HG02852 (cell line): ENCODE measurements at regions not wholly inside any gene's neighbourhood (a gene's known extent, or its start where the extent isn't known, plus 50 kb on each side); places are given as distances from the start of the nearest gene placed in this dataset.
A peak's percentile ranks its signal among the peaks of the same experiment; 100 is the strongest.
"Not testable (repeated sequence)": the region's sequence is repeated elsewhere in the genome, so short reads cannot be mapped to it uniquely, and the experiment has no call there.

ENCODE experiments used
- ATAC-seq: cut with Tn5 transposase; IDR thresholded peaks from one replicate; pipeline ENCODE4 v1.9.1; 2021; ENCODE audit warnings: mild to moderate bottlenecking, moderate library complexity; ENCODE audit not compliant: unreplicated experiment

- ATAC-seq, result no peak
These were observed 181.6 kb upstream of the VLDLR start for GRCh38 chr9:2439957-2440356.

GRCh38 chr9:2443933-2444332 is 177.7 kb upstream of the VLDLR start:
- ATAC-seq, result not testable (repeated sequence)

- no peak for ATAC-seq
These were observed 173.3 kb upstream of the VLDLR start for GRCh38 chr9:2448193-2448738.

GRCh38 chr9:2453106-2453505 is 168.5 kb upstream of the VLDLR start:
- no peak for ATAC-seq

GRCh38 chr9:2453701-2454100 is 167.9 kb upstream of the VLDLR start:
- no peak for ATAC-seq

- ATAC-seq, result no peak
These were observed 161.8 kb upstream of the VLDLR start for GRCh38 chr9:2459756-2460155.

GRCh38 chr9:2461892-2462291 is 159.7 kb upstream of the VLDLR start:
- no peak for ATAC-seq

GRCh38 chr9:2464624-2465023 is 157.0 kb upstream of the VLDLR start:
- ATAC-seq, result no peak

GRCh38 chr9:2465516-2465915 is 156.1 kb upstream of the VLDLR start:
- no peak for ATAC-seq

- peak; percentile 98 for ATAC-seq
These were observed 155.6 kb upstream of the VLDLR start for GRCh38 chr9:2465921-2466460.

GRCh38 chr9:2466703-2467102 is 154.9 kb upstream of the VLDLR start:
- no peak for ATAC-seq

GRCh38 chr9:2469681-2470221 is 151.8 kb upstream of the VLDLR start:
- peak; percentile 34 for ATAC-seq

GRCh38 chr9:2473681-2474080 is 147.9 kb upstream of the VLDLR start:
- ATAC-seq, result no peak

GRCh38 chr9:2477755-2478154 is 143.8 kb upstream of the VLDLR start:
- no peak for ATAC-seq

- no peak for ATAC-seq
These were observed 143.2 kb upstream of the VLDLR start for GRCh38 chr9:2478421-2478820.

- ATAC-seq, result no peak
These were observed 142.5 kb upstream of the VLDLR start for GRCh38 chr9:2479056-2479565.

- ATAC-seq, result no peak
These were observed 141.2 kb upstream of the VLDLR start for GRCh38 chr9:2480255-2480837.

GRCh38 chr9:2481216-2481615 is 140.4 kb upstream of the VLDLR start:
- no peak for ATAC-seq

- no peak for ATAC-seq
These were observed 134.6 kb upstream of the VLDLR start for GRCh38 chr9:2486988-2487387.

- ATAC-seq, result no peak
These were observed 131.7 kb upstream of the VLDLR start for GRCh38 chr9:2489838-2490314.

GRCh38 chr9:2492161-2492560 is 129.4 kb upstream of the VLDLR start:
- ATAC-seq, result no peak

- no peak for ATAC-seq
These were observed 128.5 kb upstream of the VLDLR start for GRCh38 chr9:2493109-2493508.
